ENCODE measurements at regions not wholly inside any gene's neighbourhood (a gene's known extent, or its start where the extent isn't known, plus 50 kb on each side); places are given as distances from the start of the nearest gene placed in this dataset.

GRCh38 chr16:85513649-85514048 lies 99.5 kb upstream of the GSE1 start:
- TF ChIP-seq POLR2AphosphoS5 (IDR thresholded peaks at IDR 0.05; ENCODE audit: low read depth, low read length) = no peak
- no peak for TF ChIP-seq TAF1 (IDR thresholded peaks at IDR 0.05; ENCODE audit: borderline replicate concordance, insufficient read depth, low read length)
- no peak for TF ChIP-seq REST (IDR thresholded peaks at IDR 0.05; ENCODE audit: insufficient read depth in 1 of 2, low read depth in 2 of 2, low read length in 2 of 2)
- TF ChIP-seq SIN3A (IDR thresholded peaks at IDR 0.05; ENCODE audit: borderline replicate concordance, insufficient read depth, low read length) = no peak
